ENCODE measurements at regions not wholly inside any gene's neighbourhood (a gene's known extent, or its start where the extent isn't known, plus 50 kb on each side); places are given as distances from the start of the nearest gene placed in this dataset.

- TF ChIP-seq PHF20 (IDR thresholded peaks at IDR 0.05; ENCODE audit: partially characterized antibody) (no peak), ZNF24 (IDR thresholded peaks at IDR 0.05) (no peak), RBM39 (optimal IDR thresholded peaks at IDR 0.05; ENCODE audit: low read depth, low read length) (no peak), GATAD2A (IDR thresholded peaks at IDR 0.05) (no peak), E2F1 (CRISPR knock-in tag; IDR thresholded peaks at IDR 0.05) (no peak), ZFX (CRISPR knock-in tag; IDR thresholded peaks at IDR 0.05) (no peak), MEF2D (tag; conservative IDR thresholded peaks at IDR 0.05; ENCODE audit: low read depth) (no peak), KAT7 (CRISPR knock-in tag; IDR thresholded peaks at IDR 0.05; ENCODE audit: borderline replicate concordance) (no peak), BRF2 (IDR thresholded peaks at IDR 0.05; ENCODE audit: borderline replicate concordance, insufficient read depth, insufficient read length) (no peak)
Observed at GRCh38 chr12:59938190-59938962, 342.5 kb downstream of the SLC16A7 start.

Measured in K562 (cell line).